Activated naive CD8-positive, alpha-beta T cell treated with anti-CD3 and anti-CD28 coated beads, Interleukin-2, amount 10 ng/mL, durations not matched to agents 7 days and 5 days (primary cell): ENCODE measurements at regions not wholly inside any gene's neighbourhood (a gene's known extent, or its start where the extent isn't known, plus 50 kb on each side); places are given as distances from the start of the nearest gene placed in this dataset.
"Not testable (repeated sequence)": the region's sequence is repeated elsewhere in the genome, so short reads cannot be mapped to it uniquely, and the experiment has no call there.

Experiments used
- ATAC-seq: fragments of 150-1000 bp; cut with Tn5 transposase; one replicate; pipeline ENCODE4 v1.10.0; 2021; ENCODE audit warnings: low read depth, moderate library complexity
- POLR2A ChIA-PET: fragments of 350-600 bp; sonication (Branson Sonifier 250); formaldehyde crosslinking; loops from one replicate; lab custom pipeline; 2021; ENCODE audit warnings: antibody characterized with exemption; lab: Charles Lee
- DNase-seq: peaks from one replicate; pipeline ENCODE4 v3.0.0; 2021
- H3K27ac Mint-ChIP-seq: one replicate; pipeline ENCODE4 v1.8.0; 2022; ENCODE audit warnings: mild to moderate bottlenecking, mixed read lengths
- H3K27me3 Mint-ChIP-seq: one replicate; pipeline ENCODE4 v1.8.0; 2022; ENCODE audit warnings: mild to moderate bottlenecking, moderate library complexity, mixed read lengths
- H3K36me3 Mint-ChIP-seq: one replicate; pipeline ENCODE4 v1.8.0; 2021; ENCODE audit warnings: mild to moderate bottlenecking, mixed read lengths
- H3K4me1 Mint-ChIP-seq: one replicate; pipeline ENCODE4 v1.8.0; 2021; ENCODE audit warnings: mixed read lengths
- H3K4me3 Mint-ChIP-seq: one replicate; pipeline ENCODE4 v1.8.0; 2022; ENCODE audit warnings: mild to moderate bottlenecking, moderate library complexity, mixed read lengths
- H3K9me3 Mint-ChIP-seq: one replicate; pipeline ENCODE4 v1.8.0; 2021; ENCODE audit warnings: mixed read lengths

DNA sequence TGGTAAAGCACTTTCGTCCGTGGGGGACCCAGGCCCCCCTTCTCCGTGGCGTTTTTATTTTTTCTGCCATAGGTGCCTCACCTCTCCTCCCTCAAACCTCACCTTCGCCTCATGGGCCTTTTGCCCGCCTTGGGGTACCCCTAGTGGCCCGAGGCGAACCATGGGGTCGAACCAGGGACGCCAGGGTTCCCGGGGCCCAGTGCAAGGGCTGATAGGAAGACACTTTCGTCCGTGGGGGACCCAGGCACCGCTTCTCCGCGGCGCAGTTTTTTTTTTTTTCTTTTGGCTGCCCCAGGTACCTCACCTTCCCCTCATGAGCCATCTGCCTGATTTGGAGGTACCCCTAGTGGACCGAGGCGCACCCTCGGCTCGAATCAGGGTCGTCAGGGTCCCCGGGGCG, 527.8 kb downstream of the FOXD4L4 start:
- H3K27ac Mint-ChIP-seq, DNase-seq, ATAC-seq, H3K36me3 Mint-ChIP-seq, H3K27me3 Mint-ChIP-seq, H3K4me3 Mint-ChIP-seq, H3K4me1 Mint-ChIP-seq, H3K9me3 Mint-ChIP-seq, POLR2A ChIA-PET: not testable (repeated sequence)

DNA sequence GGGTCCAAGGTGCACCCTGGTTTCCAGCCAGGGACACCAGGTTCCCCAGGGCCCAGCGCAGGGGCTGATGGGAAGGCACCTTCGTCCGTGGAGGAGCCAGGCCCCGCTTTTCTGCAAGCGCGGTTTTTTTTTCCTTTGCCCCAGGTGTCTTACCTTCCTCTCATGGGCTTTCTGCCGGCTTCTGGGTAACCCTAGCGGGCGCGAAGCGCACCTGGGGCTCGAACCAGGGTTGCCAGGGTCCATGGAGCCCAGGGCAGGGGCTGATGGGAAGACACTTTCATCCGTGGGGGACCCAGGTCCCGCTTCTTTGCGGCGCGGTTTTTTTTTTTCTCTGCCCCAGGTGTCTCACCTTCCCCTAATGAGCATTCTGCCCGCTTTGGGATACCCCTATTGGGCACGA, 529.3 kb downstream of the FOXD4L4 start:
- DNase-seq: peak; percentile 64
- ATAC-seq, POLR2A ChIA-PET, H3K4me1 Mint-ChIP-seq, H3K27ac Mint-ChIP-seq, H3K36me3 Mint-ChIP-seq, H3K9me3 Mint-ChIP-seq, H3K27me3 Mint-ChIP-seq: not testable (repeated sequence)
- H3K4me3 Mint-ChIP-seq: peak overlapping the region; percentile 48

DNA sequence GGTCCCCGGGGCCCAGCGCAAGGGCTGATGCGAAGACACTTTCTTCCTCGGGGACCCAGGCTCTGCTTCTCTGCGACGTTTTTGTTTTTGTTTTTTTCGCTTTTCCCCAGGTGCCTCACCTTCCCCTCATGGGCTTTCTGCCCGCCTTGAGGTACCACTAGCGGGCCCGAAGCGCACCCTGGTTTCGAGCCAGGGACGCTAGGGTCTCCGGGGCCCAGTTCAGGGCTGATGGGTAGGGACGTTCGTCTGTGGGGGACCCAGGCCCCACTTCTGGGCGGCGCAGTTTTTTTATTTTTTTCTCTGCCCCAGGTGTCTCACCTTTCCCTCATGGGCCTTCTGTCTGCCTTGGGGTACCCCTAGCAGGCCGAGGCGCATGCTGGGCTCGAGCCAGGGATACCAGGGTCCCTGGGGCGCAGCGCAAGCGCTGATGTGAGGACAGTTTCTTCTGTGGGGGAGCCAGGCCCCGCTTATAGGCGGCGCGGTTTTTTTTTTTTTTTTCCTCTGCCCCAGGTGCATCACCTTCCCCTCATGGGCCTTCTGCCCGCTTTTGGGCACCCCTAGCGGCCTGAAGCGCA, 530.0 kb downstream of the FOXD4L4 start:
- ATAC-seq, H3K27ac Mint-ChIP-seq, H3K9me3 Mint-ChIP-seq, H3K4me3 Mint-ChIP-seq, H3K36me3 Mint-ChIP-seq, H3K27me3 Mint-ChIP-seq, POLR2A ChIA-PET, H3K4me1 Mint-ChIP-seq: not testable (repeated sequence)
- peak; percentile 38 for DNase-seq

DNA sequence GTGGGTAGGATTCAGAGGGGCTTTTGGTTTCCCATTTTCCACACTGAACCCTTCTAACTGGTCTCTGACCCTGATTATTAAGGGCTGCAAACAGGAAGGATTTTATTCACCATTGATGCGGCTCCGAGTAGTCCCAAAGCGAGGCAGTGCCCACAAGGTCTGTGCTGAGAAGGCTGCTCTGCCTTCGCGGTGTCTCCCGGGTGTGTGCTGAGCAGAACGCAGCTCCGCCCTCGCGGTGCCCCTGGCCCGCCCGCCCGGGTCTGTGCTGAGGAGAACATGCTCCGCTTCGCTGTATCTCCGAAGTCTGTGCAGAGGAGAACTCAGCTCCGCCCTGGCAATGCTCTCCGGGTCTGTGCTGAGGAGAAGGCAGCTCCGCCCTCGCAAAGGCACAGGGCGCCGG, 530.7 kb downstream of the FOXD4L4 start:
- peak overlapping the region; percentile 48 for H3K4me3 Mint-ChIP-seq
- ATAC-seq (peak; percentile 81), DNase-seq (peak; percentile 62)
- H3K9me3 Mint-ChIP-seq, POLR2A ChIA-PET, H3K27me3 Mint-ChIP-seq, H3K4me1 Mint-ChIP-seq, H3K27ac Mint-ChIP-seq, H3K36me3 Mint-ChIP-seq: not testable (repeated sequence)

DNA sequence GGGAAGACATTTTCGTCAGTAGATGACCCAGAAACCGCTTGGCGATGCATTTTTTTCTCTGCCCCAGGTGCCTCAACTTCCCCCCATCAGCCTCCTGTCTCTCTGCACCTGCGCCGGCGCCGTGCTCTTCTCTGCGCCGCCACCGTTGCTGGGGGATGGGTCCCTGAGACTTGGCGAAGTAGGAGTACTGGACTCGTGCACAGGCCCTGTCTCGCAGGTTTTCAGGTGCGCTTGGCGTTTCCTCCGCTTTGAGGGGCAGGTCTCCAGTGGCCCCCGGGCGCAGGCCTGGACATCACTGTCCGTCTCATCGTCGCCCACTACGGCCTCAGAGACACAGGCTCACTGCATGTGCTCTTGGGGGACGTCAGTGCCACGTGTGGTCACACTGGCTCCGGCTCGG, 532.1 kb downstream of the FOXD4L4 start:
- DNase-seq: peak; percentile 42
- H3K27ac Mint-ChIP-seq: peak overlapping the region; percentile 64
- POLR2A ChIA-PET, H3K4me1 Mint-ChIP-seq, ATAC-seq, H3K36me3 Mint-ChIP-seq, H3K9me3 Mint-ChIP-seq, H3K27me3 Mint-ChIP-seq: not testable (repeated sequence)
- H3K4me3 Mint-ChIP-seq: peak overlapping the region; percentile 48

DNA sequence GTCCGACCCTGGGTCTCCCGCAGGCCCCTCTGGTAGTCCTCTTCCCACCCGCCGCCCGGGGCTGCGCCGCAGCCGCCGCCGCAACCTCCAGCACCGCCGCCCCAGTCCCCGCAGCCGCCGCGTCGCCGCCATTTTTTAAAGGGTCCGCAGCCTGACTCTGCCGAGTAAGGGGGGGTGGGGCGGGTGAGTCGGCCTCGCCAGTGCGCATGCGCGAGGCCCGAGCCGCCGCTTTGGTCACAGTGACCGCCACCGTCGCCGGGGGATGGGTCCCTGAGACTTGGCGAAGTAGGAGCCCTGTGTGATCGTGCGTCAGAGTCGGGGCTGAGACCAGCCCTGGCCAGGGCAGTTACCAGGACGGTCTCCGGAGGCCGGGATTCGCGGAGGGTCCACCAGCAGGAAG, 532.8 kb downstream of the FOXD4L4 start:
- H3K36me3 Mint-ChIP-seq, H3K27me3 Mint-ChIP-seq, POLR2A ChIA-PET, H3K9me3 Mint-ChIP-seq, ATAC-seq, H3K4me1 Mint-ChIP-seq: not testable (repeated sequence)
- DNase-seq: peak; percentile 84
- H3K4me3 Mint-ChIP-seq: peak overlapping the region; percentile 100
- H3K27ac Mint-ChIP-seq: peak overlapping the region; percentile 100

DNA sequence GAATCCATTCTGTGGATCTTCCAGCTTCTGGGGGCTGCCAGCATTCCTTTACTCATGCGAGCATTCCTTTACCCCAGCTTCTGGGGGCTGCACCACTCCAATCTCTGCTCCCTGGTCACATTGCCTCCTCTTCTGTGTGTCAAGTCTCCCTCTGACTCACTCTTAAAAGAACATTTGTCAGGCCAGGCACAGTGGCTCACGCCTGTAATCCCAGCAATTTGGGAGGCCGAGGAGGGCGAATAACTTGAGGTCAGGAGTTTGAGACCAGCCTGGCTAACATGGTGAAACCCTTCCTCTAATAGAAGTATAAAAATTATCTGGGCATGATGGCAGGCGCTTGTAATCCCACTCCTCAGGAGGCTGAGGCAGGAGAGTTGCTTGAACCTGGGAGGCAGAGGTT, 541.9 kb downstream of the FOXD4L4 start:
- DNase-seq, H3K36me3 Mint-ChIP-seq, POLR2A ChIA-PET, H3K9me3 Mint-ChIP-seq, H3K4me1 Mint-ChIP-seq, H3K27me3 Mint-ChIP-seq, H3K27ac Mint-ChIP-seq, ATAC-seq, H3K4me3 Mint-ChIP-seq: not testable (repeated sequence)
